Nephron (organoid): ENCODE measurements at regions not wholly inside any gene's neighbourhood (a gene's known extent, or its start where the extent isn't known, plus 50 kb on each side); places are given as distances from the start of the nearest gene placed in this dataset.

Experiments used
- H3K27ac Mint-ChIP-seq, 3 experiments: 2 replicates each; pipeline ENCODE4 v1.8.0; 2020; ENCODE audit warnings: mixed read lengths in 3 of 3, mild to moderate bottlenecking in 2 of 3, moderate library complexity in 1 of 3
- H3K27me3 Mint-ChIP-seq: 2 replicates; pipeline ENCODE4 v1.8.0; 2021; ENCODE audit warnings: low read depth, mild to moderate bottlenecking, moderate library complexity, mixed read lengths
- H3K36me3 Mint-ChIP-seq: 2 replicates; pipeline ENCODE4 v1.8.0; 2020; ENCODE audit warnings: low read depth, mixed read lengths
- H3K4me1 Mint-ChIP-seq: 2 replicates; pipeline ENCODE4 v1.8.0; 2020; ENCODE audit warnings: mixed read lengths
- H3K4me3 Mint-ChIP-seq, 3 experiments: 2 replicates each; pipeline ENCODE4 v1.8.0; 2020; ENCODE audit warnings: mild to moderate bottlenecking in 3 of 3, mixed read lengths in 3 of 3, moderate library complexity in 2 of 3
- H3K9me3 Mint-ChIP-seq: 2 replicates; pipeline ENCODE4 v1.8.0; 2020; ENCODE audit warnings: mixed read lengths
- CTCF ChIP-seq, 3 experiments: fragments of 200-600 bp; sonication (generic); IDR thresholded peaks; one replicate each; pipeline ENCODE4 v1.5.0; 2021; ENCODE audit warnings: antibody characterized with exemption in 3 of 3; ENCODE audit not compliant: unreplicated experiment in 3 of 3

- no peaks in the 10 kb centered on the region for H3K36me3 Mint-ChIP-seq
- no peak for TF ChIP-seq CTCF (IDR thresholded peaks at IDR 0.05; ENCODE audit: unreplicated experiment in 3 of 3)
- H3K9me3 Mint-ChIP-seq = peaks cover 15% of the 10 kb centered on the region
- no peaks in the 10 kb centered on the region for H3K27me3 Mint-ChIP-seq
- peaks cover 16% of the 10 kb centered on the region for H3K4me1 Mint-ChIP-seq
- H3K27ac Mint-ChIP-seq = no peak overlapping the region
- no peak overlapping the region for H3K4me3 Mint-ChIP-seq
Observed at GRCh38 chr5:118646917-118647316, 341.4 kb downstream of the DTWD2 start.

DNA sequence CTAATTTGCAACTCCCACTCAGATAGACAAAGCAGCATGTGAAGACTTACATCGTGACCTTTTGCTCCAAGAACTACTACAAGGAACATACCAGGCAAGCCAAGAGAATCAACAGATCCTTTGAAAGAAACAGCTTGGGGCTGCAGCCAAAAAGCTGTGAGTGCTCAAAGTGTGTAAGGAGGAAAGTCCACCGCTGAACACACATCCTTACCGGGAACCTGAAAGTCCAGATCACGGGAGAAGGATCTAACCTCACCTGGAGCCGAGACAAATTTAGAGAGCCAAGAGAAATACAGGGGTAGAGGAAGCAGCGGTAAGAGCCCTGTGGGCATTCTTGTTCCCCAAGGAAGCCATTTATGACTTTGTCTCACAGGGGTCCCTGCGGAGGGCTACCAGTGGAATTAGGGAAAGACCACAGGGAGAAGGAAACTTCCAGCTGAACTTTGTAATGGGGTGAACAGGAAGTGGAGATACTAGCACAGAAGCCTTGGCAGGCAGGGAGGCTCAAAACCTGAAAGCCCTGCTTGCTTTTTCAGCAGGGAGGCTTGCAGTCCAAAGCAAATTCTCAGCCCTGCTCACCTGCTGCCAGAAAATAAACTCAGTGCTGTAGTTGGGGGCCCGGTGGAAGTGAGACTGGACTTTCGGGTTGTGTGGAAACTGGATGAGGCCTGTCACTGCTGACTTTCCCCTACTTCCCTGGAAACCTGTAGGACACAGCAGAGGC lies 350.2 kb downstream of the DTWD2 start:
- no peak for TF ChIP-seq CTCF (IDR thresholded peaks at IDR 0.05; ENCODE audit: unreplicated experiment in 3 of 3)
- no peak overlapping the region for H3K27ac Mint-ChIP-seq
- H3K4me3 Mint-ChIP-seq = no peak overlapping the region

DNA sequence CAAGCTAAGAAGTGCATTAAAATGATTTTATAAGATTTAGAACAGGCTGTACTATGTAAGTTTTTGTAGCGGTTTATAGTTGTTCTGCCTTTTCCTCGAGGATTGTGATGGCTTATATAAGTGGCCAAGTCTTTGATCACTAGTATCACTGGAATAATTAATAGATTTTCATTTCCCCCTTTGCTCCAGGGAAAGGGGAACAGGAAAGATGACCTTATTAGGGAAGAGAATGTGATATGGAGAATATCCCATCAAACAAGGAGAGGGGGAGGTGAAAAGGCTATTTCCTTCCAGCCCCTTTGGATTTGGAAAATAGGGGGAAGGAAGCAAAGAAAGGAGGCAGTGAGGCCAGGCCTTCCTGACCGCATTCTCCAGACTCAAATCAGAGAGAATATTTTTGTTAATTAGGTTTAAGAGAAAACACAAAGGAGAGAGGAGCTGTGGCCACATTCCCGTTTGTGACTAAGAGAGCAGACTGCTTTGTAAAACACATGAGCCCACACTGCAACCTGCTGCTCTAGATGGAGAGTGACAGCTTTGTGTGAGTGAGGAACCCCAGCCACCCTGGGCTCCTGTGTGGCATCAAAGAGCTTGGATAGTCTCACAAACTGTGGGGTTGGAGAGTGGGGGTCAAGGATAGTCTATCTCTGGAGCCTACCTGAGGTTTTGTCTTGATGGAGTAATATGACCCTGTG lies 359.5 kb downstream of the DTWD2 start:
- Mint-ChIP-seq H3K36me3 (no peaks in the 10 kb centered on the region), H3K27me3 (no peaks in the 10 kb centered on the region), H3K4me1 (peaks cover 15% of the 10 kb centered on the region), H3K27ac (no peak overlapping the region), H3K9me3 (peaks cover 19% of the 10 kb centered on the region), H3K4me3 (no peak overlapping the region)
- TF ChIP-seq CTCF (IDR thresholded peaks at IDR 0.05; ENCODE audit: unreplicated experiment in 3 of 3) = no peak

More for the DNA sequence above, 350.2 kb downstream of the DTWD2 start:
- H3K36me3 Mint-ChIP-seq = peaks cover 8% of the 10 kb centered on the region
- H3K27me3 Mint-ChIP-seq = no peaks in the 10 kb centered on the region
- H3K4me1 Mint-ChIP-seq = peaks cover 4% of the 10 kb centered on the region
- H3K9me3 Mint-ChIP-seq = peaks cover 75% of the 10 kb centered on the region

DNA sequence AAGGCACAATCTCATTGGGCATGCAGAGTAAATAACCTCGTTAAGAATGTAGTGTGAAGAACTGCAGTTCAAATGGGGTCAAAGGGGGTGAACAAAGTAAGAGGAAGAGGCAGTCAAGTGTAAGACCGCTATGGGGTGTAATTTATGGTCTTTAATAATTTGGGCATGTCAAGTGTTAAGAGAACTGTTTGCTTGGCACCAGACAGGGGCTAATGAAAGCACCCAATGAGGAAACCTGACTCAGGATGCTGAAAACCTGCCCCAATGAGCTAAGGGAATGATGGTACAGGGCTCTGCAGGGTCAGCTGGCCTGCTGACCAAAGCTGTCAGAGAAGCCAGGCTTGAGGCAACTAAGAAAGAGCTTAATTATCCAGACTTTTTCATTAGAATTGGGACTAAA lies 368.1 kb downstream of the DTWD2 start:
- H3K9me3 Mint-ChIP-seq = peaks cover 2% of the 10 kb centered on the region
- peaks cover 16% of the 10 kb centered on the region for H3K4me1 Mint-ChIP-seq
- H3K36me3 Mint-ChIP-seq = no peaks in the 10 kb centered on the region
- H3K27me3 Mint-ChIP-seq = no peaks in the 10 kb centered on the region
- no peak for TF ChIP-seq CTCF (IDR thresholded peaks at IDR 0.05; ENCODE audit: unreplicated experiment in 3 of 3)
- H3K27ac Mint-ChIP-seq = no peak overlapping the region
- no peak overlapping the region for H3K4me3 Mint-ChIP-seq

DNA sequence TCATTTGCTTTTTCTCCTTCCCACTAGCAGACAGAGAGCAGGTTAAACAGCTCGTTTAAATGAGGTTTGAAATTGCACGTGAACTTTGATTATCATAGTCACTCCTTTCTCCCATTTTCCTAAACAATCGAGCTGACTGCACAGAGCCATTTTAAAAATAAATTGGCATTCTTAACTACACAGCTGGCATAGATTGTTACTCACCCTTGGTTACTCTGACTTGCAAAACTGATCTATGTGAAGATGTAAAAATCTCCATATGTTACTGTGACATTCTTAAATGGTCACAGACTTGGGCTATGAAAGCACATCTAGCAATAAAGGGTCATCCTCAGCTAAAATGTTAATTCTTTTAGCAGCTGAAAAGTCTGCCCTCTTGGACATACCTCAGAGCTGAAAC lies 368.5 kb downstream of the DTWD2 start:
- TF ChIP-seq CTCF (IDR thresholded peaks at IDR 0.05; ENCODE audit: unreplicated experiment in 3 of 3) = no peak
- Mint-ChIP-seq H3K36me3 (no peaks in the 10 kb centered on the region), H3K4me3 (no peak overlapping the region)

More for the DNA sequence above, 368.5 kb downstream of the DTWD2 start:
- no peak overlapping the region for H3K27ac Mint-ChIP-seq
- peaks cover 14% of the 10 kb centered on the region for H3K4me1 Mint-ChIP-seq
- H3K9me3 Mint-ChIP-seq = peaks cover 2% of the 10 kb centered on the region
- no peaks in the 10 kb centered on the region for H3K27me3 Mint-ChIP-seq
